CD4-positive, CD25-positive, alpha-beta regulatory T cell (primary cell): ENCODE measurements at regions not wholly inside any gene's neighbourhood (a gene's known extent, or its start where the extent isn't known, plus 50 kb on each side); places are given as distances from the start of the nearest gene placed in this dataset.
"Not testable (repeated sequence)": the region's sequence is repeated elsewhere in the genome, so short reads cannot be mapped to it uniquely, and the experiment has no call there.

ENCODE experiments used
- ATAC-seq, 2 donors: fragments of 150-1000 bp; cut with Tn5 transposase; one replicate each; pipeline ENCODE4 v1.10.0; 2021; ENCODE audit warnings: low read depth in 2 of 2, moderate number of reproducible peaks in 2 of 2, moderate library complexity in 1 of 2
- DNase-seq, 3 donors: peaks; one replicate each; pipeline versions ENCODE4 v3.0.0 to v3.0.0-alpha.2; 2012 to 2022; ENCODE audit warnings: mixed read lengths in 1 of 3
- H3K27ac ChIP-seq: one replicate; pipeline ENCODE4 v1.7.0; 2013; ENCODE audit warnings: mild to moderate bottlenecking, low read length; ENCODE audit not compliant: insufficient read depth, poor library complexity, severe bottlenecking
- H3K27me3 ChIP-seq: one replicate; pipeline ENCODE4 v1.7.0; 2013; ENCODE audit warnings: low read length; ENCODE audit not compliant: control insufficient read depth, insufficient read depth
- H3K36me3 ChIP-seq: one replicate; pipeline ENCODE4 v1.7.0; 2013; ENCODE audit warnings: mild to moderate bottlenecking, low read length, moderate library complexity; ENCODE audit not compliant: control insufficient read depth, insufficient read depth
- H3K4me1 ChIP-seq: 2 replicates; pipeline ENCODE4 v1.7.0; 2013; ENCODE audit warnings: mild to moderate bottlenecking, low read length; ENCODE audit not compliant: insufficient read depth, control insufficient read depth, poor library complexity, severe bottlenecking
- H3K4me3 ChIP-seq: one replicate; pipeline ENCODE4 v1.7.0; 2013; ENCODE audit warnings: low read depth, mild to moderate bottlenecking, low read length, moderate library complexity
- H3K9me3 ChIP-seq, 2 experiments: 1 replicate in 1 of 2; 2 replicates in 1 of 2; pipeline ENCODE4 v1.7.0; 2013; ENCODE audit warnings: low read length in 2 of 2, mild to moderate bottlenecking in 1 of 2, moderate library complexity in 1 of 2; ENCODE audit not compliant: control insufficient read depth in 2 of 2
- H3K27ac Mint-ChIP-seq, 3 donors: one replicate each; pipeline ENCODE4 v1.8.0; 2020 to 2022; ENCODE audit warnings: mild to moderate bottlenecking in 3 of 3, mixed read lengths in 3 of 3, moderate library complexity in 2 of 3
- H3K27me3 Mint-ChIP-seq: one replicate; pipeline ENCODE4 v1.8.0; 2022; ENCODE audit warnings: mild to moderate bottlenecking, mixed read lengths
- H3K36me3 Mint-ChIP-seq: one replicate; pipeline ENCODE4 v1.8.0; 2020; ENCODE audit warnings: mixed read lengths
- H3K4me1 Mint-ChIP-seq, 4 donors: one replicate each; pipeline ENCODE4 v1.8.0; 2020 to 2022; ENCODE audit warnings: mixed read lengths in 4 of 4, mild to moderate bottlenecking in 1 of 4
- H3K4me3 Mint-ChIP-seq, 4 donors: one replicate each; pipeline ENCODE4 v1.8.0; 2020 to 2022; ENCODE audit warnings: mild to moderate bottlenecking in 4 of 4, mixed read lengths in 4 of 4, moderate library complexity in 3 of 4
- H3K9me3 Mint-ChIP-seq, 7 donors: one replicate each; pipeline ENCODE4 v1.8.0; 2020 to 2022; ENCODE audit warnings: mixed read lengths in 7 of 7, mild to moderate bottlenecking in 3 of 7, moderate library complexity in 2 of 7

DNA sequence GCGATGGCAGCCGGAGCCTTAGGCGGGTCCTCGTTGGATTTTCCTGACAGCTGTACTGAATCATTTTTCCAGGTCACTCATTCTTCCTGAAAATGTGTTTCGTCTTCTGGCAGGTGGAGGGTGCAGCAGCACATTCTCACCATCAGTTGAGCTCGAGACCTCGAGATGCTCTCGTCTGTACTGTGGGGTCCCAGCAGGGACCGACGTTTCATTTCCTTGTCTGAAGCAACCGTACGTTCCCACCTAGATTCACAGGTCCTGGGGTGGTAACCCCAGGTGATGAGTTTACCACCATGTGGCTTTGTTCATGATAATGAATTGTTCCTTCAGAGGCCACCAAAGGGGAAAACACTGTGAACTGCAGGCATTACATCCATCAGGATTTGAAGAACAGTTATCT lies 298.5 kb upstream of the FOXK1 start:
- Histone ChIP-seq H3K36me3 (no peaks in the 10 kb centered on the region), H3K4me1 (no peaks in the 10 kb centered on the region), H3K4me3 (no peak overlapping the region), H3K27me3 (no peaks in the 10 kb centered on the region), H3K27ac (no peak overlapping the region), H3K9me3 (peaks cover 0 to 5% of the 10 kb centered on the region in 2 experiments)
- Mint-ChIP-seq H3K27ac (no peak overlapping the region), H3K36me3 (no peaks in the 10 kb centered on the region), H3K4me1 (no peaks in the 10 kb centered on the region), H3K9me3 (peaks cover 0 to 10% (median 2%) of the 10 kb centered on the region in 7 donors), H3K4me3 (no peak overlapping the region), H3K27me3 (no peaks in the 10 kb centered on the region)
- no peak for DNase-seq
- ATAC-seq: no peak

DNA sequence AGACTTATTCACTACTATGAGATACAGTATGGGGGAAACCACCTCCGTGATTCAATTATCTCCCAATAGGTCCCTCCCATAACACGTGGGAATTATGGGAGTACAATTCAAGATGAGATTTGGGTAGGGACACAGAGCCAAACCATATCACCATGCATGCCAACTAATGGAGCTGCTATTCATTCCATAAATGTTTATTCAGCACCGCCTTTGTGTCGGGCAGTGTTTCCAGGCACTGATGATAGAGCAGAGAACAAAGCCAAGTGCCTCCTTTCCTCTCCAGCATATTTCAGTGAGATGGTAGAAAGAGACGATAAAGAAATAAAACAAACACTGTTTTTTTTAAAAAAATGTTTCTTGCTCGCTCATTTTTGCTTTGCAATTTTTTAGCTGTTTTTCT lies 295.9 kb upstream of the FOXK1 start:
- Mint-ChIP-seq H3K9me3 (peaks cover 0 to 9% (median 3%) of the 10 kb centered on the region in 7 donors), H3K4me3 (no peak overlapping the region), H3K27ac (no peak overlapping the region), H3K4me1 (no peaks in the 10 kb centered on the region), H3K27me3 (no peaks in the 10 kb centered on the region), H3K36me3 (no peaks in the 10 kb centered on the region)
- H3K27ac ChIP-seq: no peak overlapping the region
- H3K4me1 ChIP-seq: no peaks in the 10 kb centered on the region
- ATAC-seq (no peak), DNase-seq (no peak)
- H3K27me3 ChIP-seq: no peaks in the 10 kb centered on the region
- H3K36me3 ChIP-seq: no peaks in the 10 kb centered on the region
- no peaks in the 10 kb centered on the region for H3K9me3 ChIP-seq
- H3K4me3 ChIP-seq: no peak overlapping the region

DNA sequence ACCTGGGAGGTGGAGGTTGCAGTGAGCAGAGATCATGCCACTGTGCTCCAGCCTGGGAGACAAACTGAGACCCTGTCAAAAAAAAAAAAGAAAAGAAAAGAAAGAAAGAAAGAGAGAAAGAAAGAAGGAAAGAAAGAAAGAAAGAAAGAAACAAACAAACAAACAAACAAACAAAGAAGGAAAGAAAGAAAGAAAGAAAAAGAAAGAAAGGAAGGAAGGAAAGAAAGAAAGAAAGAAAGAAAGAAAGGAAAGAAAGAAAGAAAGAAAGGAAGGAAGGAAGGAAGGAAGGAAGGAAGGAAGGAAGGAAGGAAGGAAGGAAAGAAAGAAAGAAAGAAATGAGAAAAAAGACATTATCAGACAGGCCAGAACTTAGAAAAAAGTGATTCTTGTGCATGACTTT lies 291.0 kb upstream of the FOXK1 start:
- H3K4me1 ChIP-seq, H3K4me3 Mint-ChIP-seq, DNase-seq, H3K36me3 Mint-ChIP-seq, H3K9me3 ChIP-seq, H3K27me3 ChIP-seq, H3K27me3 Mint-ChIP-seq, H3K4me1 Mint-ChIP-seq, H3K36me3 ChIP-seq, H3K27ac ChIP-seq, H3K27ac Mint-ChIP-seq, ATAC-seq, H3K4me3 ChIP-seq: not testable (repeated sequence)
- peaks cover 0 to 11% (median 3%) of the 10 kb centered on the region in 7 donors for H3K9me3 Mint-ChIP-seq

DNA sequence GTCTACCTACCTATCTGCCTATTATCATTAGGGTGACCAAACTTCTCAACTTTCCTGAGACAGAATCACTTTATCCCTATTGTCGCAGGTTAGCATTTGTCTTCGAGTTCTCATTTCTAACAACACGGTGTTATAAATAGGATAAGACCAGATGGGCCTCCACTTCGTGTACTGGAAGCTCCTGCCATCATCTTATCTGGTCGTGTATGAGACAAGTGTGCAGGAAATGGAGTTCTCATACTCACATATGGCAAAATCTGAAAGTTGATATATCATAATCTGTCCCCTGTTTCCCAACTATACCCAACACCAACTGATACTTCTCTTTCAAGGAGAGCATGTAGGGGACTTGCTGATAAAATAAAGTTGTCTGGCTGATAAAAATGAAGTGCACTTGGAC lies 287.4 kb upstream of the FOXK1 start:
- H3K27ac ChIP-seq: no peak overlapping the region
- DNase-seq (no peak), ATAC-seq (no peak)
- Mint-ChIP-seq H3K27ac (no peak overlapping the region), H3K36me3 (no peaks in the 10 kb centered on the region), H3K4me3 (no peak overlapping the region), H3K4me1 (no peaks in the 10 kb centered on the region), H3K9me3 (peaks cover 0 to 8% (median 2%) of the 10 kb centered on the region in 7 donors), H3K27me3 (peaks cover 4% of the 10 kb centered on the region)
- H3K36me3 ChIP-seq: no peaks in the 10 kb centered on the region
- H3K9me3 ChIP-seq: peaks cover 0 to 2% of the 10 kb centered on the region in 2 experiments
- H3K27me3 ChIP-seq: no peaks in the 10 kb centered on the region
- no peaks in the 10 kb centered on the region for H3K4me1 ChIP-seq
- no peak overlapping the region for H3K4me3 ChIP-seq

DNA sequence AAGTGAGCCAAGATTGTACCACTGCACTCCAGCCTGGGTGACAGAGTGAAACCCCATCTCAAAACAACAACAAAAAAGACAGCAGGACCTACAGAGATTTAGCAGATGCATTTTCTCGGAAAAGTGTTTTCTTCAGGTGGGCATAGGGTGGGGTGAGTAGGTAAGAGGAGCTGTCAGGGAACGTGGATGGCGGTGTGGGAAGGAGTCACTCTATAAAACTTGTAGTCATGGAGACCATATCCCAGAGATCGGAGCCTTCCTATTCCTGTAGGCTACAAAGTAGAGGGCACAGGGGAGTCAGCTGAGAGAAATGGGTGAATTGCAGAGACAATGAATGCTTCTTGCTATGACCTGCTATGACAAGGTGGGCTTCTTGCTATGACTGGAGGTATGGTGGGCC lies 283.0 kb upstream of the FOXK1 start:
- Histone ChIP-seq H3K9me3 (peaks cover 2 to 4% of the 10 kb centered on the region in 2 experiments), H3K36me3 (no peaks in the 10 kb centered on the region), H3K27ac (no peak overlapping the region), H3K4me1 (no peaks in the 10 kb centered on the region), H3K4me3 (no peak overlapping the region), H3K27me3 (no peaks in the 10 kb centered on the region)
- Mint-ChIP-seq H3K36me3 (no peaks in the 10 kb centered on the region), H3K27ac (no peak overlapping the region), H3K27me3 (peaks cover 4% of the 10 kb centered on the region), H3K4me1 (no peaks in the 10 kb centered on the region), H3K9me3 (peaks cover 1 to 10% (median 7%) of the 10 kb centered on the region in 7 donors), H3K4me3 (no peak overlapping the region)
- DNase-seq: no peak
- no peak for ATAC-seq

DNA sequence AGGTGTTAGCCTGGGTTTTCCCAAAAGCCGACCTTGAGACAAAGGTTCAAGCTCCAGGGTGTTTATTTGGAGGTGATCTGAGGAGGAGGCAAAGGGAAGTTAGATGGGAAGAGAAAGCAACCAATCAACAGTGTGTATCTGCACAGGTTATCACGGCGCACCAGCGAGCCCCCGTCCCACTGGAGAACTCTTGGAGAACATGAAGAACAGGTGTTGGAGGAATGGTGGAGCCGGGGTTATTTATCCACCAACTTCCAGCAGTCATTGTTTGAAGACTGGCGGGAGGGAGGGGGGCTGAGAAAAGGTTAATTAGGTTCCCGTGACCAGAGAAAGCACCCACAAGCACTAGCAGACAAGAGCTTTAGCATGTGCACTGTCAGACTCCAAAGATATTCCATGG lies 282.5 kb upstream of the FOXK1 start:
- no peaks in the 10 kb centered on the region for H3K27me3 ChIP-seq
- no peaks in the 10 kb centered on the region for H3K36me3 ChIP-seq
- DNase-seq: no peak
- no peak overlapping the region for H3K27ac Mint-ChIP-seq
- H3K4me3 Mint-ChIP-seq: no peak overlapping the region
- H3K27me3 Mint-ChIP-seq: peaks cover 4% of the 10 kb centered on the region
- H3K4me1 Mint-ChIP-seq: no peaks in the 10 kb centered on the region
- no peaks in the 10 kb centered on the region for H3K4me1 ChIP-seq
- H3K36me3 Mint-ChIP-seq: no peaks in the 10 kb centered on the region
- H3K9me3 ChIP-seq: peaks cover 2 to 4% of the 10 kb centered on the region in 2 experiments
- H3K27ac ChIP-seq: no peak overlapping the region
- no peak overlapping the region for H3K4me3 ChIP-seq
- no peak for ATAC-seq
- H3K9me3 Mint-ChIP-seq: peaks cover 1 to 10% (median 7%) of the 10 kb centered on the region in 7 donors

DNA sequence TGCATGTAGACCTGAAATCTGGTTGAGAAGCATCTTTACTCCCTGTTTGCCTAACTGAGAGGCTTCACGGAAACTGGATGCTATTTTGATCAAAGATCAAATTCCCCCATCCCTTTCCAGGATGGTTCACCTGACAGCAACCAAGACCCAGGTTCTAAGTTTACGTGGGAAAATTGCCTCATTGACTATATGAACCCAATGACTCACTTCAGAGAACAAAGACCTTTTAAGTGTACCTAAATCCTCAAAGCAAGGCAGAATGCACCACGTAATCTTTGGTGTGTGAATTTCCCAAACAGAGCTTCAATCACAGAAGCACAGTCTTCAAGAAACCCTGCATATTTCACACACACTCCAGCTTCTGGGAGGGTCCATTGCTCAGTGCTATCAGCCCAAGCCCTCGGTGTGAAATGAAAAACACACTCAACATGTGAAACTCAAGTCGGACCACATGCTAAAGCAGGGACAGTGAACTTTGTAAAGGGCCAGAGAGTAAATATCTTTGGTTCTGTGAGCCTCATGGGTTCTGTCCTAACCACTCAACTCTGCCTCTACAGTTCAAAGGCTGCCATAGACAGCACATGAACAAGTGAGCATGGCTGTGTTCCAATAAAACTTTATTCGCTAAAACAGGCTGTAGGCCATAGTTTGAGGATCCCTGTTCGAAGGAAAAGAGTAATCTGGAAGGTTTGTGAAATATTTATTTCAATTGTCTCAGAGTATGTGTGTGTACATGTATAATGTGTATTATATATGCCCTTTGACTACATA lies 275.6 kb upstream of the FOXK1 start:
- Histone ChIP-seq H3K27ac (no peak overlapping the region), H3K9me3 (peaks cover 0 to 4% of the 10 kb centered on the region in 2 experiments), H3K4me1 (no peaks in the 10 kb centered on the region), H3K4me3 (no peak overlapping the region), H3K27me3 (no peaks in the 10 kb centered on the region), H3K36me3 (no peaks in the 10 kb centered on the region)
- ATAC-seq: no peak
- no peak overlapping the region for H3K27ac Mint-ChIP-seq
- H3K27me3 Mint-ChIP-seq: no peaks in the 10 kb centered on the region
- no peaks in the 10 kb centered on the region for H3K36me3 Mint-ChIP-seq
- peaks cover 2 to 10% (median 3%) of the 10 kb centered on the region in 7 donors for H3K9me3 Mint-ChIP-seq
- no peaks in the 10 kb centered on the region for H3K4me1 Mint-ChIP-seq
- no peak overlapping the region for H3K4me3 Mint-ChIP-seq
- no peak for DNase-seq

DNA sequence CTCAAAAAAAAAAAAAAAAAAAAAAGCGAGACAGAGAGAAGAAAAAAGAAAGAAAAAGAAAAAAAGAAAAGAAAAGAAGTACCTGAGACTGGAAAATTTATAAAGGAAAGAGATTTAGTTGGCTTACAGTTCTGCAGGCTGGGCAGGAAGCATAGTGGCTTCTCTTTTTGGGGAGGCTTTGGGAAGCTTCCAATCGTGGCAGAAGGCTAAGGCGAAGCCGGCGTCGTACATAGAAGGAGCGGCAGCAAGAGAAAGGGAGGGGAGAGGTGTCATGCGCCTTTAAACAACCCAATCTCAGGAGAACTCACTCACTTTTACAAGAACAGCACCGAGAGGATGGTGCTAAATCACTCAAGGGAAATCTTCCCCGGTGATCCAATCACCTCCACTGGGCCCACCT lies 272.1 kb upstream of the FOXK1 start:
- no peaks in the 10 kb centered on the region for H3K4me1 Mint-ChIP-seq
- H3K4me3 ChIP-seq: no peak overlapping the region
- peaks cover 0 to 2% of the 10 kb centered on the region in 2 experiments for H3K9me3 ChIP-seq
- ATAC-seq: no peak
- H3K4me3 Mint-ChIP-seq: no peak overlapping the region
- no peaks in the 10 kb centered on the region for H3K27me3 ChIP-seq
- no peaks in the 10 kb centered on the region for H3K36me3 ChIP-seq
- no peaks in the 10 kb centered on the region for H3K4me1 ChIP-seq
- no peak overlapping the region for H3K27ac ChIP-seq
- no peak overlapping the region for H3K27ac Mint-ChIP-seq
- H3K36me3 Mint-ChIP-seq: no peaks in the 10 kb centered on the region
- H3K9me3 Mint-ChIP-seq: peaks cover 0 to 6% (median 3%) of the 10 kb centered on the region in 7 donors
- no peaks in the 10 kb centered on the region for H3K27me3 Mint-ChIP-seq
- DNase-seq: no peak
